Heart left ventricle (tissue), 16 donors: ENCODE measurements at regions not wholly inside any gene's neighbourhood (a gene's known extent, or its start where the extent isn't known, plus 50 kb on each side); places are given as distances from the start of the nearest gene placed in this dataset.
"Not testable (repeated sequence)": the region's sequence is repeated elsewhere in the genome, so short reads cannot be mapped to it uniquely, and the experiment has no call there.

Experiments
- ATAC-seq, 4 donors: fragments of 200-7000 bp; cut with Tn5 transposase; one replicate each; pipeline ENCODE4 v1.9.1; 2020 to 2022; ENCODE audit warnings: moderate library complexity in 4 of 4, mild to moderate bottlenecking in 3 of 4, moderate number of reproducible peaks in 1 of 4
- DNase-seq, 5 donors: peaks; one replicate each; pipeline ENCODE4 v3.0.0-alpha.2; 2020
- H3K27ac ChIP-seq, 12 donors: fragments of 200-600 bp; sonication (generic) in 4 of 12; one replicate each; pipeline versions ENCODE4 v1.5.0 to v1.8.0; 2016 to 2022; ENCODE audit warnings: mild to moderate bottlenecking in 2 of 12
- H3K27me3 ChIP-seq, 9 donors: fragments of 200-600 bp; sonication (generic) in 2 of 9; one replicate each; pipeline versions ENCODE4 v1.5.1 to v1.8.0; 2016 to 2022; ENCODE audit warnings: mild to moderate bottlenecking in 3 of 9
- H3K36me3 ChIP-seq, 9 donors: fragments of 200-600 bp; sonication (generic) in 2 of 9; one replicate each; pipeline versions ENCODE4 v1.5.0 to v1.8.0; 2018 to 2022; ENCODE audit warnings: mild to moderate bottlenecking in 2 of 9
- H3K4me1 ChIP-seq, 12 donors: fragments of 200-600 bp; sonication (generic) in 4 of 12; one replicate each; pipeline versions ENCODE4 v1.5.0 to v1.8.0; 2016 to 2022; ENCODE audit warnings: mild to moderate bottlenecking in 3 of 12
- H3K4me3 ChIP-seq, 12 donors: fragments of 200-600 bp; sonication (generic) in 4 of 12; one replicate each; pipeline versions ENCODE4 v1.5.0 to v1.8.0; 2017 to 2022; ENCODE audit warnings: mild to moderate bottlenecking in 9 of 12, moderate library complexity in 4 of 12
- H3K9me3 ChIP-seq, 12 donors: fragments of 200-600 bp; sonication (generic) in 4 of 12; one replicate each; pipeline versions ENCODE4 v1.5.0 to v1.8.0; 2016 to 2022; ENCODE audit warnings: mild to moderate bottlenecking in 1 of 12
- CTCF ChIP-seq, 12 donors: fragments of 200-600 bp; sonication (generic) in 4 of 12; IDR thresholded peaks; one replicate each; pipeline versions ENCODE4 v1.5.0 to v1.8.0; 2018 to 2022; ENCODE audit warnings: antibody characterized with exemption in 12 of 12, mild to moderate bottlenecking in 5 of 12
- POLR2A ChIP-seq, 2 donors: fragments of 450-650 bp; IDR thresholded peaks; one replicate each; pipeline ENCODE4 v1.6.1; 2017; ENCODE audit warnings: antibody characterized with exemption in 2 of 2, mild to moderate bottlenecking in 2 of 2, moderate library complexity in 2 of 2
- WGBS, 4 donors: extraction: QIAGEN DNeasy Blood & Tissue Kit in 2 of 4; methylation state at CpG; one replicate each; pipeline versions ENCODE4 v1.1.5 to v1.1.7; 2013 to 2018; 5-methylcytosine and 5-hydroxymethylcytosine counted together
- intact Hi-C, 10 donors: fragments of 100-400 bp; cut with DNase I; formaldehyde crosslinking; loops; one replicate each; pipeline versions ENCODE4 v1.11.1 to v1.14.2; 2022
- donor health status: ischemic (EF 13 %, LVEDD 7.1; RV severe dilation, severe dysfunction).
- donor health status: healthy with polysubstance abuse.
- donor health status: DM: no; HTN: yes; CAD: no.
- donor health status: DM: no; HTN: no; CAD: no.
- donor health status: ischemic (EF 25% LVEDD 6.9; RV normal size, moderate dysfunction).
- donor health status: ischemic (EF 25% LVEDD 5.7; RV mildly dilated, moderate dysfunction).
- donor health status: healthy.
- donor health status: DM: yes; HTN: yes; CAD: no.
- donor health status: ischemic (EF 35%, LVEDD 5.7; RV mildly dilated, moderate dysfunction).
- donor health status: nonischemic (EF 11% LVEDD 7.7; RV severe dilation, severe dysfunction).
- donor health status: DM: yes; HTN: yes; CAD: no.
- donor health status: PGD.
- donor health status: ischemic (EF 29% LVEDD 5.4; RV normal size, mild dysfunction).
- donor health status: nonischemic (EF 23%, LVEDD 6.1; RV moderate dilation, normal function).

- Histone ChIP-seq H3K4me1 (no peaks in the 10 kb centered on the region), H3K9me3 (peaks cover 0 to 17% (median 0%) of the 10 kb centered on the region in 12 donors), H3K4me3 (no peak overlapping the region), H3K27ac (no peak overlapping the region), H3K36me3 (no peaks in the 10 kb centered on the region), H3K27me3 (no peaks in the 10 kb centered on the region)
- TF ChIP-seq CTCF (IDR thresholded peaks at IDR 0.05) (no peak), POLR2A (IDR thresholded peaks at IDR 0.05) (no peak)
- intact Hi-C loops: no loop called here
- ATAC-seq: no peak
- no peak for DNase-seq
- WGBS, 4 donors: 72 to 82% (median 75%) methylated on average over 5 of the region's 5 CpGs
Observed at GRCh38 chr11:37141707-37142106, 543.7 kb upstream of the RAG2 start.

- H3K4me3 ChIP-seq, H3K4me1 ChIP-seq, H3K36me3 ChIP-seq, H3K27ac ChIP-seq, H3K27me3 ChIP-seq, DNase-seq, ATAC-seq, intact Hi-C loops: not testable (repeated sequence)
- peaks cover 0 to 32% (median 0%) of the 10 kb centered on the region in 12 donors for H3K9me3 ChIP-seq
- WGBS, 4 donors: 74 to 78% (median 77%) methylated on average over 6 of the region's 6 CpGs
Observed at GRCh38 chr11:37135606-37136005, 537.6 kb upstream of the RAG2 start.

GRCh38 chr11:37134637-37135036, 536.6 kb upstream of the RAG2 start:
- no peaks in the 10 kb centered on the region for H3K27me3 ChIP-seq
- no peak for TF ChIP-seq POLR2A (IDR thresholded peaks at IDR 0.05)
- TF ChIP-seq CTCF (IDR thresholded peaks at IDR 0.05): no peak
- 52 to 75% (median 72%) methylated on average over 2 of the region's 2 CpGs for WGBS, 4 donors
- no peak for ATAC-seq
- no peaks in the 10 kb centered on the region for H3K36me3 ChIP-seq
- DNase-seq: no peak
- H3K4me3 ChIP-seq: no peak overlapping the region
- no peak overlapping the region for H3K27ac ChIP-seq
- peaks cover 0 to 32% (median 0%) of the 10 kb centered on the region in 12 donors for H3K9me3 ChIP-seq
- H3K4me1 ChIP-seq: no peaks in the 10 kb centered on the region
- intact Hi-C loops: no loop called here

GRCh38 chr11:37124384-37124783, 526.3 kb upstream of the RAG2 start:
- peaks cover 0 to 2% (median 0%) of the 10 kb centered on the region in 12 donors for H3K9me3 ChIP-seq
- intact Hi-C loops: no loop called here
- no peaks in the 10 kb centered on the region for H3K36me3 ChIP-seq
- H3K27ac ChIP-seq: no peak overlapping the region
- H3K4me1 ChIP-seq: no peaks in the 10 kb centered on the region
- no peak overlapping the region for H3K4me3 ChIP-seq
- TF ChIP-seq POLR2A (IDR thresholded peaks at IDR 0.05) (no peak), CTCF (IDR thresholded peaks at IDR 0.05) (no peak)
- DNase-seq (no peak), ATAC-seq (no peak)
- WGBS, 4 donors: 39 to 47% (median 42%) methylated on average over 2 of the region's 2 CpGs
- no peaks in the 10 kb centered on the region for H3K27me3 ChIP-seq

- Histone ChIP-seq H3K27ac (no peak overlapping the region), H3K4me1 (no peaks in the 10 kb centered on the region), H3K27me3 (no peaks in the 10 kb centered on the region), H3K36me3 (no peaks in the 10 kb centered on the region), H3K9me3 (no peaks in the 10 kb centered on the region), H3K4me3 (no peak overlapping the region)
- intact Hi-C loops: no loop called here
- no peak for TF ChIP-seq POLR2A (IDR thresholded peaks at IDR 0.05)
- TF ChIP-seq CTCF (IDR thresholded peaks at IDR 0.05): no peak
- DNase-seq (no peak), ATAC-seq (no peak)
Observed at GRCh38 chr11:37115963-37116362, 517.9 kb upstream of the RAG2 start.
